Esophagus squamous epithelium (tissue), 4 donors: ENCODE measurements at regions not wholly inside any gene's neighbourhood (a gene's known extent, or its start where the extent isn't known, plus 50 kb on each side); places are given as distances from the start of the nearest gene placed in this dataset.

Experiments
- POLR2A ChIP-seq, 4 donors: fragments of 450-650 bp; IDR thresholded peaks; one replicate each; pipeline ENCODE4 v1.6.1; 2017; ENCODE audit warnings: antibody characterized with exemption in 4 of 4, mild to moderate bottlenecking in 4 of 4, moderate library complexity in 3 of 4
- TF ChIP-seq, protein P1 (sequence below), 6 experiments: fragments of 450-650 bp in 4 of 6; fragments of 200-600 bp in 2 of 6; sonication (generic) in 2 of 6; IDR thresholded peaks; one replicate each; pipeline ENCODE4 v1.5.1; 2016 to 2019; ENCODE audit warnings: antibody characterized with exemption in 6 of 6, mild to moderate bottlenecking in 4 of 6, moderate library complexity in 4 of 6

DNA sequence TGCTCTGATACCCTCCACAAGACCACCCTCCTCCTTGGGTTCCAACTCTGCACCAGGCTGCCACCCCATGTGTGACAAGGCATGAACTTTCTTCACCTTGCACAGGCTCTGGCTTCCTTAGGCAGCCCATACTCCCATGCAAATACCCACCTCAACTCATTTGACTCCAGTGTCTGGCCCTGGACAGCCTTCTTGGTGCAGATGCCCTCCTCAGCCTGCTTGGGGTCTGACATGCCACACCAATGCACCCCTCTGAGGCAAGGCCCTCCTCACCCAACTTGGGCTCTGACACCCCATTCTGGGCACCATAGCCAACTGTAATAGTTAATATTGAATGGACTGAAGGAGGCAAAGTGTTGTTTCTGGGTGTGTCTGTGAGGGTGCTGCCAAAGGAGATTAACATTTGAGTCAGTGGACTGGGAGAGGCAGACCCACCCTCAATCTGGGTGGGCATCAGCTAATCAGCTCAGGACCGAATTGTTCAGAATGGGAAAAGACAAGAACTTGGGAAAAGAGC is 115.0 kb upstream of the EPB41L4A start:
- TF ChIP-seq, protein P1, sequence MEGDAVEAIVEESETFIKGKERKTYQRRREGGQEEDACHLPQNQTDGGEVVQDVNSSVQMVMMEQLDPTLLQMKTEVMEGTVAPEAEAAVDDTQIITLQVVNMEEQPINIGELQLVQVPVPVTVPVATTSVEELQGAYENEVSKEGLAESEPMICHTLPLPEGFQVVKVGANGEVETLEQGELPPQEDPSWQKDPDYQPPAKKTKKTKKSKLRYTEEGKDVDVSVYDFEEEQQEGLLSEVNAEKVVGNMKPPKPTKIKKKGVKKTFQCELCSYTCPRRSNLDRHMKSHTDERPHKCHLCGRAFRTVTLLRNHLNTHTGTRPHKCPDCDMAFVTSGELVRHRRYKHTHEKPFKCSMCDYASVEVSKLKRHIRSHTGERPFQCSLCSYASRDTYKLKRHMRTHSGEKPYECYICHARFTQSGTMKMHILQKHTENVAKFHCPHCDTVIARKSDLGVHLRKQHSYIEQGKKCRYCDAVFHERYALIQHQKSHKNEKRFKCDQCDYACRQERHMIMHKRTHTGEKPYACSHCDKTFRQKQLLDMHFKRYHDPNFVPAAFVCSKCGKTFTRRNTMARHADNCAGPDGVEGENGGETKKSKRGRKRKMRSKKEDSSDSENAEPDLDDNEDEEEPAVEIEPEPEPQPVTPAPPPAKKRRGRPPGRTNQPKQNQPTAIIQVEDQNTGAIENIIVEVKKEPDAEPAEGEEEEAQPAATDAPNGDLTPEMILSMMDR (IDR thresholded peaks at IDR 0.05), result no peak
- TF ChIP-seq POLR2A (IDR thresholded peaks at IDR 0.05), result no peak
